Mesendoderm (in vitro differentiated cells): ENCODE measurements at regions not wholly inside any gene's neighbourhood (a gene's known extent, or its start where the extent isn't known, plus 50 kb on each side); places are given as distances from the start of the nearest gene placed in this dataset.

ENCODE experiments used
- DNase-seq: peaks from one replicate; pipeline ENCODE4 v3.0.0; 2013
- H2AK5ac ChIP-seq: 2 replicates; pipeline ENCODE4 v1.6.1; 2013; ENCODE audit warnings: low read length, inconsistent platforms
- H2BK120ac ChIP-seq: 2 replicates; pipeline ENCODE4 v1.6.1; 2013; ENCODE audit warnings: low read depth, mild to moderate bottlenecking, low read length, moderate library complexity, mixed read lengths
- H2BK15ac ChIP-seq: replicated peaks from 2 replicates; pipeline ENCODE4 v1.6.1; 2013; ENCODE audit warnings: low read depth, mild to moderate bottlenecking, moderate library complexity
- H2BK5ac ChIP-seq: 2 replicates; pipeline ENCODE4 v1.6.1; 2013; ENCODE audit warnings: low read length, inconsistent platforms
- H3K18ac ChIP-seq: 2 replicates; pipeline ENCODE4 v1.6.1; 2013; ENCODE audit warnings: mild to moderate bottlenecking, low read length, mixed read lengths
- H3K23ac ChIP-seq: one replicate; pipeline ENCODE4 v1.6.1; 2013; ENCODE audit warnings: low read length
- H3K27ac ChIP-seq: 2 replicates; pipeline ENCODE4 v1.5.1; 2013; ENCODE audit warnings: low read depth, mild to moderate bottlenecking, inconsistent platforms, low read length, moderate library complexity
- H3K27me3 ChIP-seq: 2 replicates; pipeline ENCODE4 v1.6.1; 2013; ENCODE audit warnings: low read length, control low read depth, mild to moderate bottlenecking, inconsistent platforms; ENCODE audit not compliant: insufficient read depth, poor library complexity
- H3K36me3 ChIP-seq: 2 replicates; pipeline ENCODE4 v1.6.1; 2013; ENCODE audit warnings: low read length, inconsistent platforms; ENCODE audit not compliant: control insufficient read depth, insufficient read depth
- H3K4ac ChIP-seq: one replicate; pipeline ENCODE4 v1.6.1; 2013; ENCODE audit warnings: low read depth, mild to moderate bottlenecking, low read length, moderate library complexity
- H3K4me1 ChIP-seq: 2 replicates; pipeline ENCODE4 v1.6.1; 2013; ENCODE audit warnings: low read depth, low read length, inconsistent platforms; ENCODE audit not compliant: control insufficient read depth
- H3K4me2 ChIP-seq: 2 replicates; pipeline ENCODE4 v1.6.1; 2013; ENCODE audit warnings: low read length
- H3K4me3 ChIP-seq: 2 replicates; pipeline ENCODE4 v1.5.1; 2013; ENCODE audit warnings: mild to moderate bottlenecking, low read length
- H3K56ac ChIP-seq: one replicate; pipeline ENCODE4 v1.6.1; 2013; ENCODE audit warnings: low read length
- H3K79me1 ChIP-seq: 2 replicates; pipeline ENCODE4 v1.6.1; 2013; ENCODE audit warnings: low read length, inconsistent platforms
- H3K79me2 ChIP-seq: 2 replicates; pipeline ENCODE4 v1.6.1; 2013; ENCODE audit warnings: mild to moderate bottlenecking, low read length; ENCODE audit not compliant: control insufficient read depth, insufficient read depth
- H3K9ac ChIP-seq: 2 replicates; pipeline ENCODE4 v1.6.1; 2013; ENCODE audit warnings: low read length, inconsistent platforms
- H4K5ac ChIP-seq: one replicate; pipeline ENCODE4 v1.6.1; 2013; ENCODE audit warnings: low read length
- H4K8ac ChIP-seq: one replicate; pipeline ENCODE4 v1.6.1; 2013; ENCODE audit warnings: low read depth, mild to moderate bottlenecking, control low read depth, low read length, moderate library complexity
- WGBS: extraction: QIAGEN DNeasy Blood & Tissue Kit; methylation state at CpG from one replicate; pipeline ENCODE4 v1.1.7; 2013; ENCODE audit warnings: low lambda C conversion rate, missing lambda C conversion rate; ENCODE audit not compliant: insufficient coverage; ENCODE audit errors: extremely low coverage; 5-methylcytosine and 5-hydroxymethylcytosine counted together

DNA sequence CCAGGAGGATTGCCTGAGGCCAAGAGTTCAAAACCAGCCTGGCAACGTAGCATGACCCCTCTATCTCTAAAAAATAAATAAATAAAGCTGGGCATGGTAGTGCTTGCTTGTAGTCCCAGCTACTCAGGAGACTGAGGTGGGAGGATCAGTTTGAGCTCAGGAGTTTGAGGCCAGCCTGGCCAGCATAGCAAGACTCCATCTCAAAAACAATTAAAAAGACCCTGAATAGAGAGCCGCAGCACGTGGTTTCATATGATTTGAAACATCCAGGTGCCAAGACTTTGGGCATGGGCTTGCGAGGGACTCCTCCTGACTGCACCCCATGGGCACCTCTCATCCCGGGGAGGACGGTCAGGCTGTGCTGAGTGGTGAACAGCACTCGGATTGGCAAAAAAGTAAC, 63.9 kb downstream of the ZIC5 start:
- Histone ChIP-seq H4K5ac (no peak overlapping the region), H3K4me1 (peaks cover 3% of the 10 kb centered on the region), H3K56ac (no peak overlapping the region), H3K23ac (no peak overlapping the region), H3K79me2 (no peaks in the 10 kb centered on the region), H2BK120ac (no peak overlapping the region), H3K4me3 (no peak overlapping the region), H3K79me1 (no peaks in the 10 kb centered on the region), H3K4me2 (no peak overlapping the region), H3K4ac (no peak overlapping the region), H2BK5ac (no peak overlapping the region), H3K9ac (no peak overlapping the region), H3K27me3 (no peaks in the 10 kb centered on the region), H3K27ac (no peak overlapping the region), H2AK5ac (no peak overlapping the region), H3K18ac (no peak overlapping the region), H2BK15ac (no peak overlapping the region), H4K8ac (no peak overlapping the region), H3K36me3 (no peaks in the 10 kb centered on the region)
- WGBS, result no CpG with 5 or more reads among the region's 7 CpGs
- no peak for DNase-seq

DNA sequence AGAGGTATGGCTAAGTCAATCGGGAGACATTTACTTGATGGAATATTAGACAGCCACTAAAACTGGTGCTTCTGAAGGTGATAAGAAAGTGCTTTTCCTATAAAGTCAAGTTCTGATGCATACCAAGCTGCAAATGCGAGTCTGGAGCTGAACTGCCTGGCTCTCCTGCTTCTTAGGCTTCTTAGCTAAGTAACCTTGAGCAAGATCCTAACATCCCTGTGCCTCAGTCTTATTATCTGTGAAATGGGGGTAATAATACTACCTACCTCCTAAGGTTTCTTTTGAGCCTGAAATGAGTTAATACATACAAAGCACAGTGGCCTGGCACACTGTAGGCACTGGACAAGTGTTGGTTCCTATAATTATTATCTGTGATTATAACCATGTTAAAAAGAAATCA, 64.5 kb downstream of the ZIC5 start:
- Histone ChIP-seq H4K8ac (no peak overlapping the region), H3K23ac (no peak overlapping the region), H2BK15ac (no peak overlapping the region), H3K56ac (no peak overlapping the region), H3K36me3 (no peaks in the 10 kb centered on the region), H2AK5ac (no peak overlapping the region), H3K79me1 (no peaks in the 10 kb centered on the region), H4K5ac (no peak overlapping the region), H3K27ac (no peak overlapping the region), H2BK120ac (no peak overlapping the region), H3K4ac (no peak overlapping the region), H3K18ac (no peak overlapping the region), H3K9ac (no peak overlapping the region), H3K4me1 (no peaks in the 10 kb centered on the region), H3K4me3 (no peak overlapping the region), H3K27me3 (no peaks in the 10 kb centered on the region), H3K79me2 (no peaks in the 10 kb centered on the region), H2BK5ac (no peak overlapping the region), H3K4me2 (no peak overlapping the region)
- no CpG with 5 or more reads among the region's 2 CpGs for WGBS
- DNase-seq, result no peak

DNA sequence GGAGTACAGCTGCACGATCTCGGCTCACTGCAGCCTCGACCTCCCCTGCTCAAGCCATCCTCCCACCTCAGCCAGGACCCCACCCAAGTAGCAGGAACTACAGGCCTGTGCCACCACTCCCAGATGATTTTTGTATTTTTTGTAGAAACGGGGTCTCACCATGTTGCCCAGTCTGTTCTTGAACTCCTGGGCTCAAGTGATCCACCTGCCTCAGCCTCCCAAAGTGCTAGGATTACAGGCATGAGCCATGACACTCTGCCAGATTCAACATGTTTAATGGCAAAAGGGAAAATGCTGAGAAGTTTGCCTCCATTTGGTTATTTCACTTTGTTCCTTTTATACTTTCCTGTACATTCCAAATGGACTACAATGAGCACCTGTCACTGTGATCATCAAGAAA, 65.8 kb downstream of the ZIC5 start:
- Histone ChIP-seq H3K9ac (no peak overlapping the region), H2BK5ac (no peak overlapping the region), H3K4me2 (no peak overlapping the region), H4K5ac (no peak overlapping the region), H3K4me1 (no peaks in the 10 kb centered on the region), H3K27ac (no peak overlapping the region), H2AK5ac (no peak overlapping the region), H3K56ac (no peak overlapping the region), H3K36me3 (no peaks in the 10 kb centered on the region), H3K18ac (no peak overlapping the region), H3K23ac (no peak overlapping the region), H2BK120ac (no peak overlapping the region), H4K8ac (no peak overlapping the region), H3K4ac (no peak overlapping the region), H3K27me3 (no peaks in the 10 kb centered on the region), H3K4me3 (no peak overlapping the region), H2BK15ac (no peak overlapping the region), H3K79me1 (no peaks in the 10 kb centered on the region), H3K79me2 (no peaks in the 10 kb centered on the region)
- no peak for DNase-seq
- no CpG with 5 or more reads among the region's 4 CpGs for WGBS

DNA sequence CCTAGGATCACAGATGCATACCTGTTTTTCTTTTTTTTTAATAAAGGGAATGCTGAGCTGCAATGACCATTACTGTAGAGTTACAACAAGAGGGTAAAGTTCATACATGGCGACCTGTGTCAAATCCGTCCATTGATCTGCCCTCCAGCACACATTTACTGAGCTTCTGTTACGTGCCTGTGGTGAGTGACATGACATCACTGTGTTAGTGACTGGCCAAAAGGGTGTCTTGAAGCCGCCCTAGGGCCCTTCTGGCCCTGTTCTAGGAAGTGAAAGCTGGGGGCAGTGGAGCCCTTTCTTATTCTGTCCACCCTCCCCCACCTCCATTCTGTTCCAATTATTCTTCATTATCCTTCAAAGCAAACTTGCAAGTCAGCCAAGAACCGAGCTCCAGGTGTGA, 66.3 kb downstream of the ZIC5 start:
- DNase-seq, result no peak
- no peak overlapping the region for H2BK120ac ChIP-seq
- no peaks in the 10 kb centered on the region for H3K79me2 ChIP-seq
- H2BK5ac ChIP-seq, result no peak overlapping the region
- no peaks in the 10 kb centered on the region for H3K4me1 ChIP-seq
- no peak overlapping the region for H3K9ac ChIP-seq
- no peak overlapping the region for H3K4me2 ChIP-seq
- no peak overlapping the region for H3K18ac ChIP-seq
- no peak overlapping the region for H3K27ac ChIP-seq
- no peak overlapping the region for H3K4me3 ChIP-seq
- no peak overlapping the region for H4K5ac ChIP-seq
- H3K27me3 ChIP-seq, result no peaks in the 10 kb centered on the region
- no CpG with 5 or more reads among the region's 5 CpGs for WGBS
- no peak overlapping the region for H2AK5ac ChIP-seq
- no peaks in the 10 kb centered on the region for H3K79me1 ChIP-seq
- H3K4ac ChIP-seq, result no peak overlapping the region
- no peak overlapping the region for H3K56ac ChIP-seq
- H4K8ac ChIP-seq, result no peak overlapping the region
- no peak overlapping the region for H3K23ac ChIP-seq
- no peaks in the 10 kb centered on the region for H3K36me3 ChIP-seq
- H2BK15ac ChIP-seq, result no peak overlapping the region

DNA sequence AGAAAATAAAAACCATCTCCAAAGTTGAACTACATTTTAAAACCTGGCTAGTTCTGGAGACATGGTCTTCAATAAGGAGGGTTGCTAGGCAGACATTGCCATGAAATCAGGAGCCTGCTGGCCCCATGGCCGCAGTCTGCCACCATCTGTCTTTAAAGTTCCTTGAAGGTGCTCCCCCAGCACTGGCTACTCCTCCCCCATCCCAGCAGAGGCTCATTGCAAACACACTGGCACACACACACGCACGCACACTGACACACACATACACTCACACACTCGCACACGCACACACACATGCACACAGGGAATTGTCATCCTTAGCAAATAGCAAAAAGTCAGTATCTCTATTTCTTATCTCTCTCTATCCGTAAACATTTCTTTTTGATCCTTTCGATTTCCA, 68.4 kb downstream of the ZIC5 start:
- Histone ChIP-seq H3K18ac (no peak overlapping the region), H3K27ac (no peak overlapping the region), H3K4me3 (no peak overlapping the region), H3K23ac (no peak overlapping the region), H3K4me1 (no peaks in the 10 kb centered on the region), H2AK5ac (no peak overlapping the region), H3K4me2 (no peak overlapping the region), H3K79me1 (no peaks in the 10 kb centered on the region), H2BK15ac (no peak overlapping the region), H3K56ac (no peak overlapping the region), H3K4ac (no peak overlapping the region), H2BK120ac (no peak overlapping the region), H3K9ac (no peak overlapping the region), H4K5ac (no peak overlapping the region), H3K79me2 (no peaks in the 10 kb centered on the region), H3K36me3 (no peaks in the 10 kb centered on the region), H4K8ac (no peak overlapping the region), H3K27me3 (no peaks in the 10 kb centered on the region), H2BK5ac (no peak overlapping the region)
- WGBS, result 100% methylated on average over 2 of the region's 7 CpGs
- no peak for DNase-seq

DNA sequence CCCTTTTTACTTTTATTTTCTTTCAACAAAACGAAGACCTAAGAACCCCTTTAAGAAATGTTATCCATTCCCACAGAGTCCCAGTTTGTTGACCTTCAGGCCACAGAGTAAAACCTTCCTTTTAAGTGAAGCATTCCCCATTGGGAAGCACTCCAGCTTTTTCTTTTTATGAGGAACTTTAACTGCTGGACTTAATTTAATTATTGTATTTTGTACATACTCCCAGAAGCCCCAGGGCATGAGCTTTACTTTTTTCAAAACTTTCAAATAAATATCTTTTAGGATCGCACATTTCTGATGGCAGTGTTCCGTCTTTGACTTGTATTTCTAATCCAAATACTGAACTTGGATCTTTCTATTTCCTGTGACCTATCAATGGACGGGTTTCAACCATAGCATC, 68.9 kb downstream of the ZIC5 start:
- WGBS, result no CpG with 5 or more reads among the region's 4 CpGs

More for the DNA sequence above, 68.9 kb downstream of the ZIC5 start:
- Histone ChIP-seq H4K8ac (no peak overlapping the region), H2BK15ac (no peak overlapping the region), H2AK5ac (no peak overlapping the region), H3K27ac (no peak overlapping the region), H3K36me3 (no peaks in the 10 kb centered on the region), H3K18ac (no peak overlapping the region), H3K27me3 (no peaks in the 10 kb centered on the region), H3K9ac (no peak overlapping the region), H3K4ac (no peak overlapping the region), H2BK120ac (no peak overlapping the region), H2BK5ac (no peak overlapping the region), H3K79me2 (no peaks in the 10 kb centered on the region), H3K4me3 (no peak overlapping the region), H4K5ac (no peak overlapping the region), H3K4me1 (no peaks in the 10 kb centered on the region), H3K56ac (no peak overlapping the region), H3K79me1 (no peaks in the 10 kb centered on the region), H3K23ac (no peak overlapping the region), H3K4me2 (no peak overlapping the region)
- no peak for DNase-seq
